HG03066 (cell line): ENCODE measurements at regions not wholly inside any gene's neighbourhood (a gene's known extent, or its start where the extent isn't known, plus 50 kb on each side); places are given as distances from the start of the nearest gene placed in this dataset.

Source experiments
- ATAC-seq: cut with Tn5 transposase; IDR thresholded peaks from one replicate; pipeline ENCODE4 v1.9.1; 2021; ENCODE audit warnings: low read depth; ENCODE audit not compliant: unreplicated experiment

DNA sequence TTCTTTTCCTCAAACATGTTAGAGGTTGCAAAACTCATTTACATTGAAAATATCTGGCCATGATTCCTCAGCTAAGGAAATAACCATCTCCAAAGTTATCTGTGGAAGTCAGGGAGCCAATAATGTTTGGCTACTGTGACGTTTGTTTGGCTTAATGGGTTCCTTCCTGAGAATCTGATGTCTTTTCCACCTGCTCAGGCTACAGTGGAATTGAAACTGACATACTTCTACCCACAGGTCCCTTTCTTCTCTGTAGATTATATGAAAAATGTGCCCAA, 221.1 kb upstream of the XYLT1 start:
- no peak for ATAC-seq

DNA sequence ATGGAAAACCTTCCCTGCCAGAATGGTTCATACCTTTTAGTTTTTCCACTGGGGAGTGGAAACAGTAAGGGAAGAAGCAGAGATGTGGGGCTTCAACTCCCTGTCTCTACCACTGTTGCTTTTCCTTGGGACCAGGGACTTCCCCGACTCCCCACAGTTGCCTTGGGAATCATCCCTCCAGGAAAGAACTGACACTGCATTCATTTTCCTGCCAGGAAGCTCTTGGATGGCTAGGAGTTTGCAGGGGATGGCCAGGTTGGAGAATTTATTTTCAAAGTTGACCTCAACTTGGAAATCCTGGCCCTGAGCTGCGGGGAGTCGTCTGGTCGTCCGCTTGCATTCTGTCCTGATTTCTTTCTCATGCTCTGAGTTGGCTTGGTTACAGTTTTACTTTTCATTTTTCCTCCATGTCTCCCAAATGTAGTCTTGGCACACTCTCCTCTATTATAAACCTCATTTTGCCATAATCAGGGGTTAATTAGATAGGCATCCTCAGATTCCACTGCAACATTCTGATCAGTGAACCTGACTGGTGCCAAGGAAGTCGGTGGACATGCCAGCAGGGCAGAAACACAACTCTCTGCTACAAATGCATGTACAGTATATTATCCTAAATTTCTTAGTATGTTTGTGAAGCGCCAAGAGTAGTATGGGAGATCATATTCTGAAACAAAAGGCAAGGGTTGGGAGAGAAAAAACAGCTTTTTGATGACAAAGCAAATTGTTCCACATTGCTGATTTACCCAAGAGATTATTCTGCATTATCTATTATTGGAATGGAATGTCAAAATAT, 220.5 kb upstream of the XYLT1 start:
- ATAC-seq = no peak

DNA sequence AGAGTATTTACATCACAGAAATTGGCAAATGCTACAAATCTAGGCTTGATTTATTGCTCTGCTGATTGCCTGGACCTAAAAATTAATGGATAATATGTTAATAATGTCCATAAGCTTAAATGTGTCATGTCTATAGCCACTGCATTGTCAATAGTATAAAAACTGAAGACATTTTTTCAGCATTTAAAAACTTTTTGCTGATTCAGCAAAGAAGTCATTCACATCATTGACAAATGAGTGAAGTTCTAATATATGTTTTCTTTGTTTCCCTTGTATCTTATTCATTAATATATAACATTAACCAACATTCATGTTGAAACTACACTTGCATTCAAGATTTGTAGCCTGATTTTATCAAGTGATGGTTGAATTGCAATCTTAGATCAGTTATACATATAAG, 214.7 kb upstream of the XYLT1 start:
- ATAC-seq = no peak

DNA sequence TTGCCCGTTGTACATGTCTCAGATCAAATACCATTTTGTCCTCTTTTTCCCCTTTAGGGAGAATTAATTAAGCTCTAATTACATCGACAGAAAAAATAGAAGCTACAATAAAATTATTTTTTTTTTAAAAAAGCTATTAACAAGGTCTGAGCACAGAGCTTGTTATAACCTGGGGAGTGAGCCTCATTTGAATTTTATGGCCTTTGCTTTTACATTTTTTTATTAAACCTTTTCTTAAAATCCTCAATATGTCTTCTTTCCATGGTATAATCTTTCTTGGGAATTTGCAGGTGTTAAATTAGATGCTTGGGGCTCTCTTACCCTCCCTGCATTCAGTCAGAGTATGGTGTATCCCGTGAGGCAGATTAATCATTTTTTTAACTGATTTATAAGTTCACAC, 212.5 kb upstream of the XYLT1 start:
- ATAC-seq = no peak

DNA sequence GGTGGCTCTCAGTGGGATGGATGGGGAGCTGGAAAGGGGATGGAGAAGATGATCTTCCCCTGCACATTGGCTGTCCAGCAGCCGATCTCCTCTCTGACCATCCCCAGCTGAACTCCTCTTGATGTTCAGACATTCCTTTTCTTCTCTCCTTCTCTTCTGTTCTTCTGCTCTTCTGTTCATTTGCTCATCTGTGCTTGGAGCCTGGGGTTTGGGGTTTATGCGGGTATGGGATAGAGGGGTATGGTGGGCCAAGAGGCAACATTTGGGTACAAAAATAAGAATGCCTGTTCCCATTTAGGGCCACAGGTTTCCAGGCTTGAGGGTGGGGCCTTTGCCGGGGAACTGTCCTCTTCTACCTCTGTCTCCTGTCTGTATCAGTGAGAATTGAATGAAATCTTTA, 205.4 kb upstream of the XYLT1 start:
- ATAC-seq = no peak

DNA sequence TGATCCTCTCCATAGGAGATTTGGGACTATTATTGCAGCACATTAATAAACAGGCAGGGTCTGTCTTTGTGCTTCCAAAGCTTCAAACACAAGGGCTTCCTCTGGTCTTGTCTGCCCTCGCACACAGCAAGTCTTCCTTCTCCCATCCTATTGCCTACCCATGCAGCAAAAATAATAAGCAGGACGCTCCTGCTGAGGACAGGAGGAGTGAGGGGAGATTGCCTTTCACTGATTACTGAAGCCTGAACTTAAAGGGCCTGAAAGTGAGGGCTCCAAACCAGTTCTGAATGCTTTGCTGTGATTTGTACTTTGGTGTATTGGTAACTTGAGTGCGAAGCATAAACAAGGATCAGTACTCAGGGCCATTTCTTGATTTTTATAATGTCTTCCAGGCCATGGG, 197.6 kb upstream of the XYLT1 start:
- ATAC-seq = no peak

DNA sequence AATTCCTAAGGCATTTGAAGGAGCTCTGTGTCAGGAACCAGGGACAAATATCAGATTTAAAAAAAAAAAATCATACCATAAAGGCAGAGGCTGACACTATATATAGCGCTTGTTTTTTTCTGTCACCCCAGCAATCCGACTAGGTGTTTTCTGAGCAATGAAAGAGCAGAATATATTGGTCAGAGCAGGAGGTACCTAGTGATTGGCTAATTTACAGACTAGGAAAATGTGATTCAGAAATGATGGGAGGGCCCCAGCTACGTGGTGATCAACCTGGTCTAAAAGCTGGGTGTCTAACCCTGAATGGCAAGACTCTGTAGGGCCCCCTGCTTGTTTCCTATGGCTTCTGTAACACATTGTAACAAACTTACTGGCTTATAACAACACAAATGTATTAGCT, 195.5 kb upstream of the XYLT1 start:
- no peak for ATAC-seq

DNA sequence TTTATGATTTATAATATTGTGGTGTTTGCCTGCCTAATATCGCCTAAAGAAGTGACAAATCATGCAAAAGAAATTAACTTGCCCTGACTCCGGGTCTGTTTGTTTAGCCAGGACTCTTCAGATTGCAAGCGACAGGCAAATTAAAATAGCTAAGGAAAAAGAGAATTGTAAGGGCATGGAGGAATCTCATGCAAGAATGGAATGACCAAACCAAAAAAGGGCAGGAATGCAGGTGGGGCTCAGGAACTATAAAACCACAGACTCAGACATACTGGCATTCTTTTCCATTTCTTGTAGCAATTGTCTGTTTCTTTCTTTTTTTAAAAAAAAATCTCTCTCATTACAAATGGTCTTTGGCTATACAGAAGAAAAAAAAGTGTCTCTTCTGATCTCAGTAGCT, 188.1 kb upstream of the XYLT1 start:
- no peak for ATAC-seq

DNA sequence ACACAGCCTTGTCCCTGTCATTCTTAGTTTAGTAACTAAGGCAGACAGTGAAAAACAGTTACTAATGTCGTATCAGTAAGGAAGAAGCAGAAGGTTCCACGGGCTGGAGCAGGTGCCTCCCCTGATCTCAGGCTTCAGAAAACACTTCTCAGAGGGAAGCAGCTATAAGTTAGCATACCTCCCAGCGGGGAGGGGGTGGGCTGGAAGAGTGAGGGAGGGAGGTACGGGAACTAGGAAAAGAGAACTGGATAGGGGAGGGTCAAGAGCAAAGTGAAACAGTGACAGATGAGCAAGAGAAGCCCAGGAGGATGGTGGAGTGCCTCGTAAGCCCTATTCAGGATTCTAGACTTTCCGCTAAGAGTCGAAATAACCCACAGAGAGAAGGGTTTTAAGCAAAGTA, 186.3 kb upstream of the XYLT1 start:
- ATAC-seq = no peak

DNA sequence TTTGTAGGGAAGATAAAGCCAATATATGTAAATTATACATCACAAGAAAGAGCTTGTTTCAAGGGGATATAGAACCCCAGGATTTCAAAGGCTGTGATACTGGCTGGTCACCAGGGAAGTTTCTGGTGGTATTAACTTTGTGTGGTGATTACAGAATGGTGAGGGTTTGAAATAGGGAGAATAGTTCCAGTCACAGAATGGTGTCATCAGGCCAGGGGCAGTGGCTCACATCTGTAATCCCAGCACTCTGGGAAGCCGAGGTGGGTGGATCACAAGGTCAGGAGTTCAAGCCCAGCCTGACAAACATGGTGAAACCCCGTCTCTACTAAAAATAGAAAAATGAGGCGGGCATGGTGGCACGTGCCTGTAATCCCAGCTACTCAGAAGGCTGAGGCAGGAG, 183.8 kb upstream of the XYLT1 start:
- no peak for ATAC-seq

DNA sequence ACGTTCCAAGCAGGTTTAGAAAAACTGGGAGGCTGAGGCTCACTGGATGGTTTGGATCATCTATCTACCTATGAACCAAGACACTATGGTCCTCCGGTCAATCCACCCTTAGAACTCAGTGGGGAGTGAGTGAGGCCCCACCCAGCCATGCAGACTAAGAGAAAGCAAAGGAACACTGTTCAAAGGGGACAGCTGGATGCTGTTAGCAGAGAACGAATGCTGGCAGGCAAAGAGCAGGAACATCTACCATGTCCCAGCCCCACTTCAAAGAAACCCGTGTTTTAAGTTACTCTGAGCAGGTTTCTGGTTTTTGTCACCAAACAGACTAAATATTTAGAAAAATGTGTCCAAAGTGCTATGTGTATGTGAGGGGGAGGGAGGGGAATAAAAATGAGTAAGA, 183.4 kb upstream of the XYLT1 start:
- no peak for ATAC-seq

DNA sequence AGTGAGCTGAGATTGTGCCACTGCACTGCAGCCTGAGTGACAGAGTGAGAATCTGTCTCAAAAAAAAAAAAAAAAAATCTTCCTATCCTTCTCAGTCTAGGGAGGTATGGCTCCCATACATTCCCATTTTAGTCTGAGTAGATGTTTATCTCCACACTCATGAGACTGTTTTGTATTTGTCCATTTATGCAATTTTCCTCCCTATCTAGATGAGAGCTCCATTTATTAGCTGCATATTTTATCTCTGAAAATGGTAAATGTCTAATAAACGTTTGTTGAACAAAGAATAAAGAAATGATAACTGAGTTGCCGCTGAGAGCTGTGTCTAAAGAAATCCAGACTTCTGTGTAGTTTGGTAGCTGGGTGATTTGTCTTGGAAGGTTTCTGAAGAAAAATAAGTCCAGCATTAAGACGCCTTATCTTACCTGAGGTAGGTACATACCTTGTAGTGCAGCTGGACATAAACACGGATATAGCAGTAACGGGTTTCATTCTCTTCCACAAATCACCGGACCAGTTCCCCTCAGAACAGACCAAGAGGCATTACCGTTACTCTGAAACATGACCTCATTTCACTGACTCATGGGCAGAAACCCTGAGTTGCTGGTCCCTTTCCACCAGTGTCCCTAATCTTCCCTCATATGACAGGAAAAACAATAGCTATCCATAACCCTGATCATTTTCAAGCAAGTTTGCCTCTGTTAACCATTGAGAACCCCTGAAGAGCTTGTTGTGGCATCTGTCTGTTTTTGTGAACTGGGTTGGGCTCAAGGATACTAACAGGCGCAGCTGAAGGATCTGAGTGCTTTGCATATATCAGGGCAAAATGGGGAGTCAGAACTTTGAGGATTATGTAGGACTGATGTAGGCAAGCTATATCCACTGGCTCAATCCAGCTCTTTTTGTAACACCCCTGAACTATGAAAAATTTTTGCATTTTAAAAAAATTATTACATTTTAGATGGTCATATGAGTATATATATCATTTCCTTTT, 177.4 kb upstream of the XYLT1 start:
- ATAC-seq = no peak

DNA sequence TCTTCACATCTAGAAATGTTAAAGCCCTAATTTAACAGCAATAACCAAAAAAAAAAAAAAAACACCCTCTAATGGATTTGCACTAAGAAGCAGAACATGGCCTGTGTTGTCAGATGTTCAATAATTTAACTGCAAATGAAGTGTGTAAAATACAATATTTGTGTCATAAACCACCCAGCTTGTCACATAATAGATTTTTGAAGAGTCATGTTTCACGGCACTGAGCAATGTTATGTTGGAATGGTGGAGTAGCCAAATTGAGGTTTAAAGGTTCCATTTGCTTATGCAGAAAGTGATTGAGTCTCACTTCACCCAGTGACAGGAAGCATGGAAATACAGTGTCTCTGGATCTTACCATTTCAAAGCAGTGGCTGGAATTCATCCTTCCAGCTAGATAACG, 173.2 kb upstream of the XYLT1 start:
- ATAC-seq = no peak

DNA sequence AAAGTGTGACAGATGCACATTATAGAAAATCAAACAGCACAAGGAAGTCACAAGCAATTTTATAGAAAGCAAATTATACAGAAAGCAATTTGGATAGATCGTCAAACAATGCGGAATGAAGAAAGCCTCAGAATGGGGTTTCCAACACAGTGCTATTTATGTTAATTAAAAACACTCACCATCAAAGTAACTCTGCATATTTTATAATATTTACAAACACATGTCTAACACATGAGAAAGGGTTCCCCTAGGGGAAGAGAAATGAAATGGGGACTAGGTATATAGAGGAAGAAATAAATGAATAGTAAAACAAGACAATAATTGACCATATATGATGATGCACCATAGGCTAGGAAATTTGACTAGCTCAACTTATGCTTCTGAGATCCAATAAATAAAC, 171.2 kb upstream of the XYLT1 start:
- ATAC-seq = no peak

DNA sequence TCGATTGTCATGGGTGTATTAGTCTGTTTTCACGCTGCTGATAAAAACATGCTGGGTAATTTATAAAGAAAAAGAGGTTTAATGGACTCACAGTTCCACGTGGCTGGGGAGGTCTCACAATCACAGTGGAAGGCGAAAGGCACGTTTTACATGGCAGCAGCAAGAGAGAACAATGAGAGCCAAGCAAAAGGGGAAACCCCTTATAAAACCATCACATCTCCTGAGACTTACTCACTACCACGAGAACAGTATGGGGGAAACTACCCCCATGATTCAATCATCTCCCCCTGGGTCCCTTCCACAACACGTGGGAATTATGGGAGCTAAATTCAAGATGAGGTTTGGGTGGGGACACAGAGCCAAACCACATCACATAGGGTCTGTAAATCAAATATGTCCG, 167.4 kb upstream of the XYLT1 start:
- no peak for ATAC-seq

DNA sequence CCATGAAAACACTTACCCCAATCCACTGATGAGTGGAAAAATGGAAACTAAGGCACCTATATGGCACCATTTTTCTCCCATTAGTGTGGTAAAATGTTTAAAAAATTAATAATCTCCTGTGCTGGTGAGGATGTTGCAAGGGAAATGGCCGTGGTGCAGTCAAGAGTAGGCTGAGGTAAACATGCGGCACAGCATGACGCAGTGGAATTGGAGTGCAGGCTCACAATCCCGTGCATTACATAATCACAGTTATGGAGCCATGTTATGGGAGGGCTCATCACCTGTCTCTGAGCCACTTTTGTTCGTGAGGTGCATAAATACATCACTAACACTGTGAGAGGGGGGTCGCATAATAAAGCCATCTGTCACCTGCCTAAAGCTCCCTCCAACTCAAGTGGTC, 164.4 kb upstream of the XYLT1 start:
- ATAC-seq = no peak

DNA sequence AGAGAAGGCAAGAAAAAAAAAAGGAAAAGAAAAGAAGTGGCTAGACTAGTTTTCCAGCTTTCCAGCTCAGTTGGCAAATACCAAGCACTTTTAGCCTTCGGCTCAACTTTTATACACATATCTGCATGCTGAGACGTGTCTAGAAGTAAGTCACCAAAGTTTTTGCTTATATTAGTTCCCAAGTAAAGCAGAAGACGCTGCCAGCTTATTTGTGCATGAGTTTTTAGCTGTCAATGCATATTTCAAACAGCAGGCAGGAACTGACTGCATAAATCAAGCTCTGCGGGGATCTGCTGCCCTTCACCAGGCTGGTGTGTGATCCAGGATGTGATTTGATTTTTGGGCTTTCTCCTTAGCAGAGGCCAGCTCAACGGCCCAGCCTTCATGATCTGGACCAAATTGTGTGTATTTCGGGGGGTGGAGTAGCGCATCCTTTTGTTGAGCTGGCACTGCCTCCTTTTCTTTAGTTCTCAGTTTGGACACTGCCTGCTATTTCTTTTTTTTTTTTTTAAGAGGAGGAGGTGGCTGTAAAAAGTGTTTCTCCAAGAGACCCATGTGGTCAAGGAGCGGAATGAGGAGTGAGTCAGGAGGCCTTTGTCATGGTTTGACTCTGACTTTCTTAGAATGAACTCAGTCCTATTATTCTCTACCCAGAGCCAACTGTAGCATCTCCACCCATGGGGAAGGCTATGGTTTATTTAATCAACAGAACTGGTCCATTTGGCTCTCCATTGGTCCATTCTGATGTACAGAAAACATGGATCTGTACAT, 162.6 kb upstream of the XYLT1 start:
- ATAC-seq = no peak

DNA sequence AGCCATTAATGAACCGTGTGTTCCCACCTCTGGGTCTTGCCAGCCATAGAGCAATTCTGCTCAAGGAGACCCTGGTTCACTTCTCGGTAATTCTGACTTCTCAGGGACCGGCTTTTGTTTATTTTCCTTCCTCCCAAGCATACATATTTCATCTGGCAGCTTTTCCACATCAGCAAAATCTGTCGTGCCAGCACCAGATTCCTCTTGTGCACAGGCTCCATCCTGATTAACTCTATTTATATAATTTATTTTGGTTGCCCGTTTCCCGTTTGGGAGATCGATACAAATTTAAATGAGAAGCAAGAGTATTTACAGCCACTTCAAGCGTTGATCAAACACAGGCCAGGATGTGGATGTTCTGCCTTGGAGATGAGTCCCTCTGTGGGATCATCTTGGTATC, 161.9 kb upstream of the XYLT1 start:
- no peak for ATAC-seq

DNA sequence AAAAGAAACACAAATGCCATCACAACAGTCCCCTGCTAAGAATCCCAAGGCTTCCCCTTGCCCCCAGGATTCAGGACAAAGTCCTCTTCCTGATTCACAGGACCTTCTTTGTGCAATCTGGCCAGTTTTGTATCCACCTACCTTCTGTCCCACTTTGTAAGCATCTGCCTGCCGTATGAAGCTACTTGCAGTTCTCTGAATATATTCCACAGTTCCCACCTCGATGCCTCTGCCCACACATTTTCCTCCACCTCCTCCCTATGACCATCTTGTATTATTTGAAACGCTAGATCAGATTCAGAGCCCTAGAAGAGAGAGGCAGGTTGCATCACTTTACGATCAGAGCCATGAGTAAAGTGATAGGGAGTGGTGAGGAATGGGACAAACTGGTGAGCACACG, 159.2 kb upstream of the XYLT1 start:
- no peak for ATAC-seq

DNA sequence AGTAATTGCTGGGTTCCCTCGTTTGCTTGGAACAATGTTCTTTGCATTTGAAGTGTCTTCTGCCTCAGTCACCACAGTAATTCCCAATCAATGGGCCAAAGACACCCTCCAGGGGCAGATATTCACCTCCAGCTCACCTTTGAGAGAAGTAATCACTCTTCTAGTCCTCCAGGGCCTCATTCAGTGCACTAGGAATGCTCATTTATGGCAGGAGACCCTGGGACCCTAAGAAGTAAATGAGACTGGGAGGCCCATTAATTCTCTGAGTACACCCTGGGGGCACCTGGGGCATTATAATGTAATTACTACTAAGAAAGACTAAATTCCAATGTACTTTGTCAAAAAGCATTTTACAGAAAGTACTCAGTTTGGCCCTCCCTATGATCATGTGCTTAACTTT, 158.2 kb upstream of the XYLT1 start:
- ATAC-seq = no peak

DNA sequence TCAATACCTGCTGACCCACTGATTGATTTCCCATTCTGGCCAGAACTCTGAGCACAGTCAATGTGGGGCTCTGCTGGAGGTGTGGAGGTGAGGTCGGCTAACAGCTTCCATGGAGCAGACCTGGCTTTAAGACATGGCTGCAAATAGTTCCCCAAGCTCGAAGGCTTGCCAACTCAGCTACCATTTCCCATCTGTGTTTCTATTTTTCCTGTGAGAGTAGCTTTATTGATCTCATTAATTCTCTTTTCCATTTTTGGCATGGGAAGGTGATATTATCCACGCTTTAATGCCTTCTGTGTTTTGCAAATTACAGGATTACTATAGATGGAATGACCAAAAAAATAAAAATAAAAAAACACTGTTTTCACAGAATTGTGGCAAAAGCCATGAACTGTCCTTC, 151.6 kb upstream of the XYLT1 start:
- no peak for ATAC-seq
